Hindlimb muscle (tissue), 1 donor: ENCODE measurements at regions not wholly inside any gene's neighbourhood (a gene's known extent, or its start where the extent isn't known, plus 50 kb on each side); places are given as distances from the start of the nearest gene placed in this dataset.

Experiments
- DNase-seq: peaks from one replicate; pipeline ENCODE4 v3.0.0-alpha.2; 2013

GRCh38 chr10:78547905-78548304 lies 514.2 kb downstream of the RPS24 start:
- no peak for DNase-seq

GRCh38 chr10:78548369-78548768 lies 514.7 kb downstream of the RPS24 start:
- no peak for DNase-seq

- no peak for DNase-seq
These were observed 515.7 kb downstream of the RPS24 start for GRCh38 chr10:78549140-78549935.

- no peak for DNase-seq
These were observed 516.4 kb downstream of the RPS24 start for GRCh38 chr10:78550090-78550489.

- no peak for DNase-seq
These were observed 517.1 kb downstream of the RPS24 start for GRCh38 chr10:78550716-78551115.

GRCh38 chr10:78551184-78552005 lies 517.4 kb upstream of the ZMIZ1 start:
- no peak for DNase-seq

- peak; percentile 87 for DNase-seq
These were observed 516.4 kb upstream of the ZMIZ1 start for GRCh38 chr10:78552261-78552811.

- no peak for DNase-seq
These were observed 515.0 kb upstream of the ZMIZ1 start for GRCh38 chr10:78553792-78554191.

- no peak for DNase-seq
These were observed 513.6 kb upstream of the ZMIZ1 start for GRCh38 chr10:78555128-78555527.

GRCh38 chr10:78556705-78557432 lies 511.9 kb upstream of the ZMIZ1 start:
- DNase-seq = no peak

GRCh38 chr10:78557433-78557925 lies 511.3 kb upstream of the ZMIZ1 start:
- DNase-seq = no peak

GRCh38 chr10:78559661-78560340 lies 509.0 kb upstream of the ZMIZ1 start:
- DNase-seq = no peak

GRCh38 chr10:78560341-78560688 lies 508.5 kb upstream of the ZMIZ1 start:
- no peak for DNase-seq

- DNase-seq = peak; percentile 71
These were observed 505.5 kb upstream of the ZMIZ1 start for GRCh38 chr10:78563314-78563713.

- DNase-seq = no peak
These were observed 502.9 kb upstream of the ZMIZ1 start for GRCh38 chr10:78565841-78566240.

- DNase-seq = no peak
These were observed 502.3 kb upstream of the ZMIZ1 start for GRCh38 chr10:78566284-78567111.

- no peak for DNase-seq
These were observed 500.9 kb upstream of the ZMIZ1 start for GRCh38 chr10:78567680-78568455.

- DNase-seq = no peak
These were observed 500.1 kb upstream of the ZMIZ1 start for GRCh38 chr10:78568620-78569019.

- no peak for DNase-seq
These were observed 498.0 kb upstream of the ZMIZ1 start for GRCh38 chr10:78570633-78571235.

- no peak for DNase-seq
These were observed 497.5 kb upstream of the ZMIZ1 start for GRCh38 chr10:78571286-78571685.
